PC-9 (cell line): ENCODE measurements at regions not wholly inside any gene's neighbourhood (a gene's known extent, or its start where the extent isn't known, plus 50 kb on each side); places are given as distances from the start of the nearest gene placed in this dataset.

Experiments
- CTCF ChIP-seq: fragments of 200-600 bp; sonication (generic); conservative IDR thresholded peaks from 2 replicates; pipeline ENCODE4 v1.6.1; 2017; ENCODE audit warnings: mixed run types, antibody characterized with exemption, mild to moderate bottlenecking, moderate library complexity
- EZH2 ChIP-seq: fragments of 200-600 bp; sonication (generic); IDR thresholded peaks from 2 replicates; pipeline ENCODE4 v1.8.0; 2017; ENCODE audit warnings: antibody characterized with exemption, low read depth

- TF ChIP-seq CTCF = no peak
- no peak for TF ChIP-seq EZH2
Observed at GRCh38 chr6:72559555-72559954, 62.3 kb upstream of the KCNQ5 start.
